ENCODE measurements at regions not wholly inside any gene's neighbourhood (a gene's known extent, or its start where the extent isn't known, plus 50 kb on each side); places are given as distances from the start of the nearest gene placed in this dataset.

DNA sequence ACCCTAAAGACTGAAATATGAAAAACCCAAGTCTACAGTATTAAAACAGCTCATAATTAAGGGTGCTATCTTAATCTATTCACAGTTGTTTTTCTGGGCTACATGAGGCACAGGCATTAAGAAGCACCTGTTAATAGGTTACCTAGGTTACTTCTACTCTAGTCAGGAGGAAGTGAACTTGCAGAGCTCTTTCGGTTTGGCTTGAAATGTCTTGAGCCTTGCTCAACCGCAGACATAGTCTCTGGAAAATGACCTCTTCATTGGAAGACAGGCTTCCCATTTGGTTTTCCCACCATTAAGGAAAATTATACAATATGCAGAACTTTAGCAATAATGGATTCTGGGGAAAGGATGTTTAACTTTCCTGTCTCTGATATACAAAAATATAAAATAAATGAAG lies 142.3 kb upstream of the KCNJ3 start:
- H3K36me3 ChIP-seq (ENCODE audit: insufficient read depth, low read length) = no peaks in the 10 kb centered on the region
- H2AFZ ChIP-seq (ENCODE audit: low read length) = no peak overlapping the region
- TF ChIP-seq, protein P1, sequence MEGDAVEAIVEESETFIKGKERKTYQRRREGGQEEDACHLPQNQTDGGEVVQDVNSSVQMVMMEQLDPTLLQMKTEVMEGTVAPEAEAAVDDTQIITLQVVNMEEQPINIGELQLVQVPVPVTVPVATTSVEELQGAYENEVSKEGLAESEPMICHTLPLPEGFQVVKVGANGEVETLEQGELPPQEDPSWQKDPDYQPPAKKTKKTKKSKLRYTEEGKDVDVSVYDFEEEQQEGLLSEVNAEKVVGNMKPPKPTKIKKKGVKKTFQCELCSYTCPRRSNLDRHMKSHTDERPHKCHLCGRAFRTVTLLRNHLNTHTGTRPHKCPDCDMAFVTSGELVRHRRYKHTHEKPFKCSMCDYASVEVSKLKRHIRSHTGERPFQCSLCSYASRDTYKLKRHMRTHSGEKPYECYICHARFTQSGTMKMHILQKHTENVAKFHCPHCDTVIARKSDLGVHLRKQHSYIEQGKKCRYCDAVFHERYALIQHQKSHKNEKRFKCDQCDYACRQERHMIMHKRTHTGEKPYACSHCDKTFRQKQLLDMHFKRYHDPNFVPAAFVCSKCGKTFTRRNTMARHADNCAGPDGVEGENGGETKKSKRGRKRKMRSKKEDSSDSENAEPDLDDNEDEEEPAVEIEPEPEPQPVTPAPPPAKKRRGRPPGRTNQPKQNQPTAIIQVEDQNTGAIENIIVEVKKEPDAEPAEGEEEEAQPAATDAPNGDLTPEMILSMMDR (conservative IDR thresholded peaks at IDR 0.05; ENCODE audit: low read length) = no peak
- TF ChIP-seq EZH2phosphoT487 (IDR thresholded peaks at IDR 0.05; ENCODE audit: borderline replicate concordance, low read depth, low read length) = no peak
- no peak overlapping the region for H3K4me2 ChIP-seq (ENCODE audit: low read length)
- no peaks in the 10 kb centered on the region for H3K4me1 ChIP-seq (ENCODE audit: insufficient read depth, low read length, poor library complexity, severe bottlenecking)
- H3K9me2 ChIP-seq (ENCODE audit: insufficient read depth, low read length) = no peaks in the 10 kb centered on the region
- H3K27ac ChIP-seq (ENCODE audit: low read depth, low read length, poor library complexity, severe bottlenecking) = no peak overlapping the region
- DNase-seq (ENCODE audit: low spot score) = no peak
- ChIA-PET POLR2A (interaction anchor here (1.0 kb wide), 1 partner anchor 23 kb away, joined by 3 read pairs; no protein-coding TSS in a partner anchor), CTCF (ENCODE audit: unreplicated experiment) (no interaction called here)
- H3K9me3 ChIP-seq (ENCODE audit: low read length) = no peaks in the 10 kb centered on the region
- no peaks in the 10 kb centered on the region for H3K79me2 ChIP-seq (ENCODE audit: insufficient read depth, low read depth, low read length)
- intact Hi-C loops (cut with micrococcal nuclease; ENCODE audit: unreplicated experiment) = no loop called here
- H3K4me3 ChIP-seq (ENCODE audit: low read depth, low read length, poor library complexity, severe bottlenecking) = no peak overlapping the region
- no TSS peak for BruUV-seq (replicated peaks)
- H4K20me1 ChIP-seq (ENCODE audit: insufficient read depth, low read length) = no peaks in the 10 kb centered on the region

DNA sequence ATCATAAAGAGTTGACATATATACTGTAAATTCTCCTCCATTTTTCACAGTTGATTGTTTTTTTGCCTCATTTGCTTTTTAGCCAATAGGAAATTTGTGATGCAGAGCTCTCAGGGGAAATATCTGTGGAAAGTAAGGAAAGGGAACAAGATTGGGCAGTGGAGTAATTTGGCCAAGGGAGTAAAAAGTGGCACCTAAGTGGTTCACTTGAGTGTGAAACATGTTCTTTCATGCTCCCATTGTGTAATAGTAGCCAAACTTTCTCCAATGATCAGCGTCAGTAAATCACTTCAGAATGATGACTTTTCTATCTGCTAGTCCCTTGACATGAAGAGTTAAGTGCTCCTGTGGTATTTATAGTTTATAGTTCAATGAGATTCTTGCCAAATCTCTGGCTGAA lies 141.9 kb upstream of the KCNJ3 start:
- Histone ChIP-seq H3K9me2 (ENCODE audit: insufficient read depth, low read length) (no peaks in the 10 kb centered on the region), H3K4me2 (ENCODE audit: low read length) (no peak overlapping the region), H3K4me1 (ENCODE audit: insufficient read depth, low read length, poor library complexity, severe bottlenecking) (no peaks in the 10 kb centered on the region), H3K27ac (ENCODE audit: low read depth, low read length, poor library complexity, severe bottlenecking) (no peak overlapping the region), H4K20me1 (ENCODE audit: insufficient read depth, low read length) (no peaks in the 10 kb centered on the region), H2AFZ (ENCODE audit: low read length) (no peak overlapping the region), H3K9me3 (ENCODE audit: low read length) (no peaks in the 10 kb centered on the region), H3K4me3 (ENCODE audit: low read depth, low read length, poor library complexity, severe bottlenecking) (no peak overlapping the region), H3K36me3 (ENCODE audit: insufficient read depth, low read length) (no peaks in the 10 kb centered on the region), H3K79me2 (ENCODE audit: insufficient read depth, low read depth, low read length) (no peaks in the 10 kb centered on the region)
- ChIA-PET CTCF (ENCODE audit: unreplicated experiment) (no interaction called here), POLR2A (interaction anchor here (1.0 kb wide), 1 partner anchor 24 kb away, joined by 3 read pairs; no protein-coding TSS in a partner anchor)
- BruUV-seq (replicated peaks) = no TSS peak
- no peak for TF ChIP-seq EZH2phosphoT487 (IDR thresholded peaks at IDR 0.05; ENCODE audit: borderline replicate concordance, low read depth, low read length)
- TF ChIP-seq, protein P1 (conservative IDR thresholded peaks at IDR 0.05; ENCODE audit: low read length) = no peak
- no peak for DNase-seq (ENCODE audit: low spot score)
- intact Hi-C loops (cut with micrococcal nuclease; ENCODE audit: unreplicated experiment) = no loop called here

DNA sequence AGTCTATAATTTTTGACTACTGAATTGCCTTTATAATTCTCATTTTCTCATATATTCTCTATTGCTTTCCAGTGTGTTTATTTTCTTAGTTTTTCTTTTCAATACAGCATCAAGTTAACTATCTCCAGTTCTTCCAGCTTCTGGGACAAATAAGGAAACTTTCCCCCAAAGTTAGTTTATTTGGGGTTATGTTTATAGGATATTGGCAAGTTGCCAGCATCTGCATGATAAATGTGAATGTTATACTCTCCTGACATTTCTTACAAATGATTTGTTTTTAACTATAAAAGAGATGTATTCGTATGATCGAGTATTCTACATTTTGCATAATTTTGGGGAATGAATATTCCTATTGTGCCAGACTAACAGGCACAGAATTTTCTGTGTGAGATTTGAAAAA lies 140.6 kb upstream of the KCNJ3 start:
- no TSS peak for BruUV-seq (replicated peaks)
- CTCF ChIA-PET (ENCODE audit: unreplicated experiment) = no interaction called here
- H3K4me3 ChIP-seq (ENCODE audit: low read depth, low read length, poor library complexity, severe bottlenecking) = no peak overlapping the region
- no peaks in the 10 kb centered on the region for H3K4me1 ChIP-seq (ENCODE audit: insufficient read depth, low read length, poor library complexity, severe bottlenecking)
- H4K20me1 ChIP-seq (ENCODE audit: insufficient read depth, low read length) = no peaks in the 10 kb centered on the region
- H3K9me3 ChIP-seq (ENCODE audit: low read length) = no peaks in the 10 kb centered on the region
- H3K4me2 ChIP-seq (ENCODE audit: low read length) = no peak overlapping the region
- H3K9me2 ChIP-seq (ENCODE audit: insufficient read depth, low read length) = no peaks in the 10 kb centered on the region
- intact Hi-C loops (cut with micrococcal nuclease; ENCODE audit: unreplicated experiment) = no loop called here
- no peaks in the 10 kb centered on the region for H3K79me2 ChIP-seq (ENCODE audit: insufficient read depth, low read depth, low read length)
- H3K27ac ChIP-seq (ENCODE audit: low read depth, low read length, poor library complexity, severe bottlenecking) = no peak overlapping the region
- H2AFZ ChIP-seq (ENCODE audit: low read length) = no peak overlapping the region
- no peak for DNase-seq (ENCODE audit: low spot score)
- TF ChIP-seq EZH2phosphoT487 (IDR thresholded peaks at IDR 0.05; ENCODE audit: borderline replicate concordance, low read depth, low read length) = no peak
- TF ChIP-seq, protein P1 (conservative IDR thresholded peaks at IDR 0.05; ENCODE audit: low read length) = no peak
- POLR2A ChIA-PET = interaction anchor here (0.7 kb wide), 1 partner anchor 893 kb away, joined by 3 read pairs; no protein-coding TSS in a partner anchor
- H3K36me3 ChIP-seq (ENCODE audit: insufficient read depth, low read length) = no peaks in the 10 kb centered on the region
